ENCODE measurements at regions not wholly inside any gene's neighbourhood (a gene's known extent, or its start where the extent isn't known, plus 50 kb on each side); places are given as distances from the start of the nearest gene placed in this dataset.

DNA sequence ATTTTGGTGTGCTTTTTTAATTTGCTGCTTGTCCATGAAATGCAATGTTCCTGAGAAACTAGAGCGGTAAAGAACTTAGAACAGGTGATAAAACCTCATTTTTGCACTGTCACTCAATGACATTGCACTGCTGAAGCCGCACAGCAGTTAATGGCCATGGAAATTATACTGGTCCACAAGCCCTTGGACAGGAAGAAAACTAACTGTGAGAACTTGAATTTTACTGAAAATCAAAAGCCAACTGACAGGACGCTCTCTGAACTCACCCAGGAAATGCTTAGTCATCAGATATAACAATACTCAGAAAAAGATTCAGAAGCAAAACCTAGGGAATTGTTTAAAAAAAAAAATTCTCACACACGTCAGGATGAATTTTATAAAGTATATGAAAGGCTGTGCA, 246.4 kb upstream of the SLC7A11 start:
- TF ChIP-seq GATA2 (IDR thresholded peaks at IDR 0.05; ENCODE audit: low read depth, low read length) (no peak), GATA3 (IDR thresholded peaks at IDR 0.05; ENCODE audit: low read depth, low read length) (no peak)

DNA sequence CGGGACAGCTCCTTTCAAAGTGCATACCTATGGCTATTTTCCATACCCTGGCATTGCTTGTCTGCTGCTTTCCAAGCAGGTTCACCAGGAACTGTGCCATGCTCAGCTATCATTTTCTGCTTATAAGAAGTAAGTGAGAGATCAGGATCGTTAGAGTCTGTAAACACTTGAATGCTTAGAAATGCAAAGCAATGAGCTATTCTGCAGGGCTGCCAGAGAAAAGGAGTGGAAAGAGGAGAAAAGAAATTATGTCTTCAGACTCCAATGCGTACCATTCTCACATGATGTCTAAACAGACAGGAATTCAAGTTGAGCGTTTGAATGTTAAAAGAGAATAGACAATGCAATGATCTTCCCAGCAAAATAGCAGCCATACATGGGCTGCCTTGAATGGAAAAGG, 245.5 kb upstream of the SLC7A11 start:
- TF ChIP-seq GATA3 (IDR thresholded peaks at IDR 0.05; ENCODE audit: low read depth, low read length) (no peak), GATA2 (IDR thresholded peaks at IDR 0.05; ENCODE audit: low read depth, low read length) (no peak)

DNA sequence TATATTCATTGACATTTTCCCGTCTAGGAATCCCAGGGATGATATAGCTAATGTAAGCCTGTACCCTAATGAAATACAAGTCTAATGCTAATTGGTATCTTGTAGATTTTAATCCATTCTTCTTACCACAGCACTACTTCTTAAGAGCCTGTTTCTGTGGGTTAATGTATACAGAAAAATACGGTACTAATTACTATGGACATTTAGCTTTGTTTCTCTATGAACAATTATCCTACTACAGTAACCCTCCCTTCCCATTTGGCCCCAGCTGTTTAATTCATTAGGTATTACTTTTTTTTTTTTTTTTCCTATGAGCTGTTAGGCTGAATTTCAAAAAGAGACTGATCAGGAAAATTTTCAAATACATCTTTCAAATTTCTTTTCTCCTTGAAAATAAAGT, 245.1 kb upstream of the SLC7A11 start:
- TF ChIP-seq GATA3 (IDR thresholded peaks at IDR 0.05; ENCODE audit: low read depth, low read length) (no peak), GATA2 (IDR thresholded peaks at IDR 0.05; ENCODE audit: low read depth, low read length) (no peak)

DNA sequence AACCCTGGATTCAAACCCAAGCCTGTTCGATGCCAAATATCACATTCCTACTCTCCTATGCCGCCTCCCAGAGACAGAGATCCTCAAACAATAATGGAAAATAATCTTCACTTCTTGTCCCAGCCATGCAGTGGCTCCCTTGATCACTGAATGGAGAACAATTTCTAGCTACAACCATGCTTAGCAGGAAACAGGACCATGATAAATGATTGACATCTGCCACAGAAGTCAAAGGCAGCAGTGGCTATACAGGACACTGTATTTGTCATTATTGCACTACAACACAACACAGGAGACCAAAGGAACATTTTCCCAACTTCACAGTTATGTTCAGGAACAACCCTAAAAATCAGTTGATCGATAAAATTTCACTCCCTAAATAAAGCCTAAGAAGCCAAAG, 243.3 kb upstream of the SLC7A11 start:
- TF ChIP-seq GATA2 (IDR thresholded peaks at IDR 0.05; ENCODE audit: low read depth, low read length), result no peak
- TF ChIP-seq GATA3 (IDR thresholded peaks at IDR 0.05; ENCODE audit: low read depth, low read length), result no peak

DNA sequence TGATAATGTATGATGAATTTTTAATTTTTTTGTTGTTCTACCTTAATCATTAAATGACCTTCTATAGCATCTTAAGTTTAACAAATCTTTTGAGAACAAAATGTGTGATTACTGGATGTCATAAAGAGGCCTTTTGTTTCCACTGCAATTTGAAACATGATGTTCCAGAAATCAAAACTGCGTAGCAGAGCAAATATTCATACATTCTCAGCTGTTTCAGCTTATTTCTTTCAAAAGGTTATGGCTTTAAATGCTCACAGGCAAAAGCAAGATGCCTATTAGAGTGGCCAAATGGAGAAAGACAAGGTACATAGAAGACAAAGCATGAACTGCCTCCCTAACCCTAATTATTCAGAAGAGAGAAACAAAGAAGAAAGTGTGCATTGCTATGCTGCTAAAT, 233.0 kb upstream of the SLC7A11 start:
- no peak for TF ChIP-seq GATA3 (IDR thresholded peaks at IDR 0.05; ENCODE audit: low read depth, low read length)
- no peak for TF ChIP-seq GATA2 (IDR thresholded peaks at IDR 0.05; ENCODE audit: low read depth, low read length)

DNA sequence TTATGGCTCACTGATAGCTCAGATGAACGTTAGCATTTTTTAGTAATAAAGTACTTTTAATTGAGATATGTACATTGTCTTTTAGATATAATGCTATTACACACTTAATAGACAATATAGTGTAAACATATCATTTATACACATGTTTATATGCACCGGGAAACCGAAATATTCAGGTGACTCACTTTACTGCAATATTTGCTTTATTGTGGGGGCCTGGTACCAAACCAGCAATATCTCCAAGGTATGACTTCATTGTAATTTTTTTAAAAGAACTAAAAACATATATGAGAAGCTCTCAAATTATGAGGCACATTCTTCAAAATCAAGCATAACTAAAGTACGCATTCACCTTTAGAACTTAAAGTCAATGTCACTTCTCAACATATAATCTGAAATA, 231.2 kb upstream of the SLC7A11 start:
- TF ChIP-seq GATA3 (IDR thresholded peaks at IDR 0.05; ENCODE audit: low read depth, low read length) (no peak), GATA2 (IDR thresholded peaks at IDR 0.05; ENCODE audit: low read depth, low read length) (no peak)

DNA sequence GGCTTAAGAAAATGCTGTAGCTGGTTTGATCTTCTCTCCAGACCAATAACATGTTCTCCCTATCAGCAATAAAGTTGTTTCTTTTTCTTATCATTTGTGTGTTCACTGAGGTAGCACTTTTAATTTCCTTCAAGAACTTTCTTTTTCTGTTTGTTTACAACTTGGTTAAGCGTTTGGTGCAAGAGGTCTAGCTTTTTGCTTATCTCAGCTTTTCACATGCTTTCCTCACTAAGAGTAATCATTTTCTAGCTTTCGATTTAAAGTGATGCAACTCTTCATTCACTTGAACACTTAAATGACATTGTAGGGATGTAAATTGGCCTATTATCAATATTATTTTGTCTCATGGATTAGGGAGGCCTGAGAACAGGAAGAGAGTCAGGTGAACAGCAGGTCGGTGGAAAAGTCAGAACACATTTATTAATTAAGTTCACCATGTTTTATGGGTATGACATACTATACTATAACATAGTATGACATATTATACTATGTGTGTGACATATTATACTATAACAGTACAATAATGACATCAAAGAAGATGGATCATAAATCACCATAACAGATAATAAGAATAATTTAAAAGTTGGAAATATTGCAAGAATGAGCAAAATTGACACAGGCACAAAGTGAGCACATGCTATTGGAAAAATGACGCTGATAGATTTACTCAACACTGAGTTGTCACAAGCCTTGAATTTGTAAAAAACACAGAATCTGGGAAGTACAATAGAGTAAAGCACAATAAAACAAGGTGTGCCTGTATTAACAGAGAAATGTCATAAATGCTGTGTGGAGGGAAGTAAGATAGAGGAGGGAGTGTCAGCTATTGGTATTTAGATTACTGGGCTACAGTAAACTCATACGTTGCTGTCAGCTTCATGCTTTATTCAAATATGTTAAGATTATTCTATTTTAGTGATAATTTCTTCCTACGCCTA, 218.6 kb upstream of the SLC7A11 start:
- TF ChIP-seq GATA2 (IDR thresholded peaks at IDR 0.05; ENCODE audit: low read depth, low read length), result no peak
- TF ChIP-seq GATA3 (IDR thresholded peaks at IDR 0.05; ENCODE audit: low read depth, low read length), result no peak

DNA sequence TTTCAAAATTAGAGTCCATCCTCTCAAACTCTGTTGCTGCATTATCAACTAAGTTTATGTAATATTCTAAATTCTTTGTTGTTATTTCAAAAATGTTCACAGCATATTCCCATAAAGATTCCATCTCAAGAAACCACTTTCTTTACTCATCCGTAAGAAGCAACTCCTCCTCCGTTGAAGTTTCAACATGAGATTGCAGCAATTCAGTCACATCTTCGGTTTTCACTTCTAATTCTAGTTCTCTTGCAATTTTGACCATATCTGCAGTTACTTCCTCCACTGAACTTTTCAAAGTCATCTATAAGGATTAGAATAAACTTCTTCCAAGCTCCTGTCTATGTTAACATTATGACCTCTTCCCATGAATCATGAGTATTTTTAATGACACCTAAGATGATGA, 216.6 kb upstream of the SLC7A11 start:
- TF ChIP-seq GATA3 (IDR thresholded peaks at IDR 0.05; ENCODE audit: low read depth, low read length), result no peak
- TF ChIP-seq GATA2 (IDR thresholded peaks at IDR 0.05; ENCODE audit: low read depth, low read length), result no peak

DNA sequence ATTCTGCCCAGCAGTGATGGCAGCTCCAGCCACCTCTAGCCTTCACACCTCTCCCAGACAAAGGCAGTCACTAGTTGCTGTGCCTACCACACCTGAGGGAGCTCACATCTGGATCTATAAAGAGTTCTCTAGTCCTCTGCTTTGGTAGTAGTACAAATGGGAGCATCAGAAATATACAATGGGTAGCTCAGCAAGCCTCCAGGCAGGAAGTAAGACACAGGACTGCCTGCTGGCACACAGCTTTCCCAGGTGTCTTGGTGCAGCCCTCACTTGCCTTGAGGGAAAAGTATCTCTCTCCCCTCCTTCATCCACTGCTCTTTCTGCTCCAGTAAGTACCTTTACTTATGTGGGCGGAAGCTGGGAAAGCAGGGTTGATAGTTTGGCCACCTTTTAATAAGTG, 212.9 kb upstream of the SLC7A11 start:
- TF ChIP-seq GATA3 (IDR thresholded peaks at IDR 0.05; ENCODE audit: low read depth, low read length) (no peak), GATA2 (IDR thresholded peaks at IDR 0.05; ENCODE audit: low read depth, low read length) (no peak)

DNA sequence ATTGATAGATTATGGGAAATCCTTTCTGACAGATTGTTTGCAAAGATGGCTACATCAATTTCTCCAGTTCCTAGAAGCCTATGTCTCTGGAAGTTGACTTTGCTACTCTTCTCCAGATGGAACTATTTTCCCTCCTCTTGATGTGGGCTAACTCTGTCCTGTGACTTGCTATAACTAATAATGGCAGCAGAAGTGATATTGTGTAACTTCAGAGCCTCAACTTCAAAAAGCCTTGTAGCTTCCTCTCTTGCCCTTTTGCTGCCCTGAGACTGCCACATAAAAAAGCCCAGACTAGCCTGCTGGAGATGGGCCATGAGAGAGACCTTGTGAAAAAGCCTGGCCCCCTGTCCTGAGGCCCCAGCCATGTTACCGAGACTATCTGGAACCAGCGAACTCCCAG, 210.7 kb upstream of the SLC7A11 start:
- TF ChIP-seq GATA3 (IDR thresholded peaks at IDR 0.05; ENCODE audit: low read depth, low read length), result no peak
- no peak for TF ChIP-seq GATA2 (IDR thresholded peaks at IDR 0.05; ENCODE audit: low read depth, low read length)

DNA sequence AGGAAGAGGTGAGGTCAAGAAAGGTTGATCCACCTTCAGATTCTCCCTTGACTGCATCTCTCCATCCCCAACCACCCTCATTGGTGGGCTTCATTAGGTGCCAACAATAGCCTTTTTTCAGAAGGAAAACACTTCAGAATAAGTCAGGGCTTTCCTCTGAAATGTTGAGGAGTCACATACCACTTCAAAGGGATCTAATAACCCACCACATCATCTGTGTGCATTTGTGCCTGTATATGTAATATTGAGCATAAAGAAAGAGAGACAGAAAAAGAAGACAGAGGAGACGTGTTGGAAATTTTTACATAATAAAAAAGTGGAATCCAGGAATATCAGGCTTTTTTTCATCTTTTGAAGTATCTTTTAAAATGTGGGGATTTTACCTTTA, 209.1 kb upstream of the SLC7A11 start:
- no peak for TF ChIP-seq GATA3 (IDR thresholded peaks at IDR 0.05; ENCODE audit: low read depth, low read length)

DNA sequence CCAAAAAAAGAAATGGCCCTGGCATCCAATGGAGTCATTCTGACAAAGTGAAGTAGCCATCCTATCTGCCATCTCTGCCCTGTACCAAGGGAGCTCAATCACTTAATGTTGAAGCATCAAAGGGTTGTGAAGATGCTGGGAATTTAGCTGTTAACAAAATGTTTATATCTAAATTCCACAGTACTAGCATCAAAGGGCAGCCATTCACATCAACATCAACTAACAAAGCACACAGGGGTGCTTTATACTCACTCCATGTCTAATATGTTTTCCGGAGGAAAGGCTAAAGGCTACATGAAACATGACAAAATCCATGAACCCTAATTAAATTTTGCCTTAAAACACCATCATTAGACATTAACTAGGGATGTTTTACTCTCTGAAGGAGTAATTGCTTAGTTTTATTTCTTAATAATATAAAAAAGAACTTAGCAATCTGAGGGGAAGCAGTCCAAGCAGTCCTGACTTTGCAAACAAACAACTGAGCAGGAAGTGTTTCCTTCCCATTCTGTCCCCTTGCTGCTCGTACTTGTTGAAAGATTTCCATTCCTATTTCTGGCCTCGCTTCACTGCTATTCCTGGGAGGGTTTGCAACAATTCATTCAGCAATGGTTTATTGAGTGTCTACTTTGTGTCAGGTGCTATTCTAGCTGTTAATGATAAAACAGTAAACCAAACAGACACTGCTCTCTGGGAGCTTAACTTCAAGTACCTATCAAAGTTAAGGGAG, 208.6 kb upstream of the SLC7A11 start:
- TF ChIP-seq GATA3 (IDR thresholded peaks at IDR 0.05; ENCODE audit: low read depth, low read length), result no peak

DNA sequence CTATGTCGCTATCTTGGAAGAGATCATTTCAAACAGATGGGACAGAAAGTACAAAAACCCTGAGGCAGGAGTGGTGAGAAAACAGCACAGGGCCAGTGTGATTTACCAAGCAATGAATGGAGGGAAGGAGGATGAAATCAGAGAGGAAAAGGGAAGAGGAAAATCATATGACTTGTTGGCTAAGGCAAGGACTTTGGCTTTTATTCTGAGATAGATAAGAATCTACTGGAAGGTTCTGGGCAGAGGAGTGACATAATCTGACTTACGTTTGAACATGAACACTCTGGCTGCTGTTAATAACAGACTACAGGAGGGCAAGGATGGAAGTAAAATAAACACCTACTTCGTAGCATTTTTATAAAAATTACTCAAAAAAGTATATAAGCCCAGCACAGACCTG, 207.8 kb upstream of the SLC7A11 start:
- TF ChIP-seq GATA2 (IDR thresholded peaks at IDR 0.05; ENCODE audit: low read depth, low read length) (no peak; the same call in 1 of the 2 replicates), GATA3 (IDR thresholded peaks at IDR 0.05; ENCODE audit: low read depth, low read length) (no peak)

DNA sequence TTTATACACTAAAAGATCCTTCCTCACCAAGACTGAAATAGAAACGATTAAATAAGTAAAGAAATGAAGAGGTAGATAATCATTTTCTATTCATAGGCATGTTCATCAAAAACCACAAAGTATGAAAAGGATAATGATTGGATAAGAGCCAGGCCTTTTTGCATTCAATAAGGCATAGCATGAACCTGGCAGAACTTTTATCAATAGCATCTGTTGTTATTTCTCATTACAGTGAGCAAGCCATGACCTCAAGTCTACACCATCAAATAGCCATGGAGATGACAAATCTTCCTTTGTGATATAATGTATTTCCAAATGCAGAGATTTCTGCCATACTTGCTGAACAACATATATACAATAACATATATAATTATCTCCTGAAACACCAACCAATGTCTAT, 206.0 kb upstream of the SLC7A11 start:
- TF ChIP-seq GATA2 (IDR thresholded peaks at IDR 0.05; ENCODE audit: low read depth, low read length), result no peak
- TF ChIP-seq GATA3 (IDR thresholded peaks at IDR 0.05; ENCODE audit: low read depth, low read length), result no peak

DNA sequence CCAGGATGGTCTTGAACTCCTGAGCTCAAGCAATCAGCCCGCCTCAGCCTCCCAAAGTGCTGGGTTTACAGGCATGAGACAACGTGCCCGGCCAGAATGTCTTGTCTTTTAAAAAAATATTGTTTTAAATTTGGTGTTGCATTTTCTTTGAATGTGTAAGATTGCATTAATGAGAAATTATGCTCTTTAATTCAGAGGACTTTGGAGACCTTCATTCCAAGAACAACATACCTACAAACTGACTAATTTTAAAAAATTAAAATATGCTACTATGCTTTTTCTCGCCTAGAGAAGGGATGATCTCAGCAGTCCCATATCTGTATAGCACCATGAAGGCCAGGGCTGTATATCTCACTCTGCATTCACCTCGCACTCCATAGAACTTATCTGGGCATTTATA, 204.3 kb upstream of the SLC7A11 start:
- TF ChIP-seq GATA3 (IDR thresholded peaks at IDR 0.05; ENCODE audit: low read depth, low read length), result no peak
- no peak for TF ChIP-seq GATA2 (IDR thresholded peaks at IDR 0.05; ENCODE audit: low read depth, low read length)

Data from SH-SY5Y (cell line).